Activated CD4-positive, alpha-beta T cell treated with anti-CD3 and anti-CD28 coated beads, Interleukin-2, amount 10 ng/mL, durations not matched to agents 24 days and 14 days (primary cell): ENCODE measurements at regions not wholly inside any gene's neighbourhood (a gene's known extent, or its start where the extent isn't known, plus 50 kb on each side); places are given as distances from the start of the nearest gene placed in this dataset.
"Not testable (repeated sequence)": the region's sequence is repeated elsewhere in the genome, so short reads cannot be mapped to it uniquely, and the experiment has no call there.

Experiments used
- DNase-seq: peaks from one replicate; pipeline ENCODE4 v3.0.0; 2022
- H3K27ac Mint-ChIP-seq: one replicate; pipeline ENCODE4 v1.8.0; 2022; ENCODE audit warnings: mild to moderate bottlenecking, mixed read lengths
- H3K27me3 Mint-ChIP-seq: one replicate; pipeline ENCODE4 v1.8.0; 2022; ENCODE audit warnings: mixed read lengths
- H3K36me3 Mint-ChIP-seq: one replicate; pipeline ENCODE4 v1.8.0; 2022; ENCODE audit warnings: low read depth, mild to moderate bottlenecking, mixed read lengths
- H3K4me1 Mint-ChIP-seq: one replicate; pipeline ENCODE4 v1.8.0; 2021; ENCODE audit warnings: mixed read lengths
- H3K4me3 Mint-ChIP-seq: one replicate; pipeline ENCODE4 v1.8.0; 2022; ENCODE audit warnings: mild to moderate bottlenecking, moderate library complexity, mixed read lengths
- H3K9me3 Mint-ChIP-seq: one replicate; pipeline ENCODE4 v1.8.0; 2021; ENCODE audit warnings: mixed read lengths
- intact Hi-C: fragments of 100-400 bp; cut with micrococcal nuclease; formaldehyde crosslinking; loops from one replicate; pipeline ENCODE4 v1.15.1; 2023

DNA sequence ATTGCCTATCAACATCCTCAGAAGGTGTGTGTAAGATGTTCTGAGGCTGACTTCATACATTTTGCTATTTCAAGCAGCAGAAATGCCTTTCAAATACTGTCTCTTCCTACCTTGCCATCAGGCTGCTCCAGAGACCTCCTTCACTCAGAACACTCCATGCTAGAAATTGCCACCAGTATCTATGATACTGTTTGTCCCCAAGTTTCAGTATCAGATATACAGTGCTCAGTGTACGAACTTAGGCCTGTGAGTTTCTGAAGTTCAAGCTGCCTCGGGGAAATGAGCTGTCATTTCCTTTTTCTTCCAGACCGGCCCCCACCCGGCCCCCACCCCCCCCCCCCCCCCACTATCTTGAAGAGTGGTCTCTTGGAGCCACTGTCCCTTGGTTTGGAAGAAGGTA, 373.4 kb upstream of the CHRM2 start:
- DNase-seq = no peak
- intact Hi-C loops = no loop called here
- Mint-ChIP-seq H3K27ac (no peak overlapping the region), H3K27me3 (no peaks in the 10 kb centered on the region), H3K36me3 (no peaks in the 10 kb centered on the region), H3K4me3 (no peak overlapping the region), H3K9me3 (peaks cover 11% of the 10 kb centered on the region), H3K4me1 (no peaks in the 10 kb centered on the region)

DNA sequence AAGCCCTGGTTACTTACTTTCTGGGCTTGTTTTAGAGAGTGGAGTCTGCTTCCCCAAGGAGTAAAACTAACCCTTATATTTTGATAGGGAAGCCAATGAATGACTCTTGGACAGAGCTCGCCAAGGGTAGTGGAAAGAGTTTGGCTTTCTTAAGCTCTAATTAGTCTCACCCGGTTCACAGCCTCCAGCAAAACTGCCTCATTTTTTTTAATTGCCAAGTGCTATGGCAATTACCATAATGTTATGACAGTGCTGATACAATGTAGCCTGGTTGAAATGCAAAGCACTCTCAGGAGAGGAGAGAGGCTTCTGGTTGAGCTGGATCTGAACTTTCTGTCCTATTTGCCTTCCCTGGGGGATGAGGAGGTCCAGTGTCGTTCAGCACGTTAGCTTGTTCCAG, 376.1 kb upstream of the CHRM2 start:
- H3K27me3 Mint-ChIP-seq = no peaks in the 10 kb centered on the region
- intact Hi-C loops = no loop called here
- no peaks in the 10 kb centered on the region for H3K4me1 Mint-ChIP-seq
- no peak overlapping the region for H3K4me3 Mint-ChIP-seq
- DNase-seq = no peak
- no peak overlapping the region for H3K27ac Mint-ChIP-seq
- peaks cover 11% of the 10 kb centered on the region for H3K9me3 Mint-ChIP-seq
- no peaks in the 10 kb centered on the region for H3K36me3 Mint-ChIP-seq

- Mint-ChIP-seq H3K27me3 (no peaks in the 10 kb centered on the region), H3K4me3 (no peak overlapping the region), H3K4me1 (no peaks in the 10 kb centered on the region), H3K36me3 (no peaks in the 10 kb centered on the region), H3K27ac (no peak overlapping the region), H3K9me3 (peaks cover 11% of the 10 kb centered on the region)
- intact Hi-C loops = no loop called here
- no peak for DNase-seq
Measured at GRCh38 chr7:136489808-136490207, 378.6 kb upstream of the CHRM2 start.

- H3K27me3 Mint-ChIP-seq = no peaks in the 10 kb centered on the region
- H3K4me1 Mint-ChIP-seq = no peaks in the 10 kb centered on the region
- DNase-seq = no peak
- H3K9me3 Mint-ChIP-seq = peaks cover 7% of the 10 kb centered on the region
- H3K4me3 Mint-ChIP-seq = no peak overlapping the region
- H3K27ac Mint-ChIP-seq = no peak overlapping the region
- intact Hi-C loops = no loop called here
- H3K36me3 Mint-ChIP-seq = no peaks in the 10 kb centered on the region
Measured at GRCh38 chr7:136480901-136481300, 387.6 kb upstream of the CHRM2 start.

DNA sequence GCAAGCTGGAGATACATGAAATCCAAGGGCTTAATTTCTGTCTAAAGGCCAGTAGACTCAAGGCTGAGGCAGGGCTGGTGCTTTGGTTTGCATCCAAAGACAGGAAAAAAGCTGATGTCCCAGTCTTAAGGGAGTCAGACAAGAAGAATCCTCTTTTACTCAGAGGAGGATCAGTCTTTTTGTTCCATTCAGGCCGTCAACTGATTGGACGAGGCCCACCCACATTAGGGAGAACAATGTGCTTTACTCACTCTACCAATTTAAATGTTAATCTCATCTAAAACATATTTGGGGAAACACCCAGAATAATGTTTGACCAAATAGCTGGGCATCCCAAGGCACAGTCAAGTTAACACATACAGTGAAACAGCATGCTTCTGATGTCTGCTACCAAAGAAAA, 388.5 kb upstream of the CHRM2 start:
- DNase-seq = no peak
- intact Hi-C loops = no loop called here
- Mint-ChIP-seq H3K36me3 (no peaks in the 10 kb centered on the region), H3K4me1 (no peaks in the 10 kb centered on the region), H3K9me3 (peaks cover 10% of the 10 kb centered on the region), H3K4me3 (no peak overlapping the region), H3K27me3 (no peaks in the 10 kb centered on the region), H3K27ac (no peak overlapping the region)

DNA sequence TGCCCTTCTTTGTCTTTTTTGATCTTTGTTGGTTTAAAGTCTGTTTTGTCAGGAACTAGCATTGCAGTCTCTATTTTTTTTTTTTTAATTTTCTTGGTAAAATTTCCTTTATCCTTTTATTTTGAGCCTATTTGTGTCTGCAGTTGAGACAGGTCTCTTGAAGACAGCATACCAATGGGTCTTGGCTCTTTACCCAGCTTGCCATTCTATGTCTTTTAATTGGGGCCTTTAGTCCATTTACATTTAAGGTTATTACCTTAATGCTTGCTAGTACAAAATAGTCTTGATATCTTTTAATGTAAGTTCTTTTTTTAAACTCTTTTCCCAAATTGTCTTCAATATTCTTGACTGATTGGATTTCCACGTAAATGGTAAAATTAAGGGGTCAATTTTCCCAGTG, 398.3 kb upstream of the CHRM2 start:
- DNase-seq = no peak
- Mint-ChIP-seq H3K27me3 (no peaks in the 10 kb centered on the region), H3K4me1 (no peaks in the 10 kb centered on the region), H3K4me3 (no peak overlapping the region), H3K36me3 (no peaks in the 10 kb centered on the region), H3K27ac (no peak overlapping the region), H3K9me3 (peaks cover 15% of the 10 kb centered on the region)
- intact Hi-C loops = no loop called here

- H3K4me1 Mint-ChIP-seq = no peaks in the 10 kb centered on the region
- no peak overlapping the region for H3K4me3 Mint-ChIP-seq
- no peaks in the 10 kb centered on the region for H3K36me3 Mint-ChIP-seq
- H3K27ac Mint-ChIP-seq = no peak overlapping the region
- no peak for DNase-seq
- peaks cover 9% of the 10 kb centered on the region for H3K9me3 Mint-ChIP-seq
- H3K27me3 Mint-ChIP-seq = no peaks in the 10 kb centered on the region
- intact Hi-C loops = no loop called here
Measured at GRCh38 chr7:136452949-136453348, 415.5 kb upstream of the CHRM2 start.

DNA sequence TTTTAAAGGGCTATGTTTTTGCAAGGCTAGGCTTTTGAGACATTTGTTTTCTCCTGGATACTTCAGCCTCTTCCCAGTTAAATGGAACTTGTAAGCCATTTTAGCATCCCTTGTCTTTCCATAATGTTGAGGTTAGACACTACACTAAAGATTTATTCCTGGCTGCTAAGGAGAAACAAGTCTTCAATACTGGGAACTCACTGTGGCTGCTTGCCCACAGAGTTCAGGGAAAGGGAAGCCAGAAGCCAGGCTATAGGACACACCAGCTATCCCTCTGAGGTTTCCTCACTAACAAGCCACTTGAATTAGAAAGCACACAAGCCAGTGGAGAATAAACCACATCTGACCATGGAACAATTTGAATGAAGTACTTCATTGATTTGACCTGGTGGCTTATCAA, 421.7 kb upstream of the CHRM2 start:
- intact Hi-C loops = no loop called here
- H3K36me3 Mint-ChIP-seq = no peaks in the 10 kb centered on the region
- H3K4me1 Mint-ChIP-seq = no peaks in the 10 kb centered on the region
- H3K9me3 Mint-ChIP-seq = peaks cover 8% of the 10 kb centered on the region
- no peaks in the 10 kb centered on the region for H3K27me3 Mint-ChIP-seq
- H3K4me3 Mint-ChIP-seq = no peak overlapping the region
- H3K27ac Mint-ChIP-seq = no peak overlapping the region
- DNase-seq = no peak

GRCh38 chr7:136441835-136442234, 426.6 kb upstream of the CHRM2 start:
- Mint-ChIP-seq H3K27ac (no peak overlapping the region), H3K4me1 (no peaks in the 10 kb centered on the region), H3K27me3 (no peaks in the 10 kb centered on the region)

GRCh38 chr7:136431736-136432135, 436.7 kb upstream of the CHRM2 start:
- DNase-seq, H3K4me1 Mint-ChIP-seq, intact Hi-C loops, H3K4me3 Mint-ChIP-seq, H3K27me3 Mint-ChIP-seq, H3K27ac Mint-ChIP-seq, H3K9me3 Mint-ChIP-seq, H3K36me3 Mint-ChIP-seq: not testable (repeated sequence)

More at GRCh38 chr7:136441835-136442234, 426.6 kb upstream of the CHRM2 start:
- intact Hi-C loops = no loop called here
- Mint-ChIP-seq H3K9me3 (peaks cover 15% of the 10 kb centered on the region), H3K4me3 (no peak overlapping the region), H3K36me3 (no peaks in the 10 kb centered on the region)
- DNase-seq = no peak

DNA sequence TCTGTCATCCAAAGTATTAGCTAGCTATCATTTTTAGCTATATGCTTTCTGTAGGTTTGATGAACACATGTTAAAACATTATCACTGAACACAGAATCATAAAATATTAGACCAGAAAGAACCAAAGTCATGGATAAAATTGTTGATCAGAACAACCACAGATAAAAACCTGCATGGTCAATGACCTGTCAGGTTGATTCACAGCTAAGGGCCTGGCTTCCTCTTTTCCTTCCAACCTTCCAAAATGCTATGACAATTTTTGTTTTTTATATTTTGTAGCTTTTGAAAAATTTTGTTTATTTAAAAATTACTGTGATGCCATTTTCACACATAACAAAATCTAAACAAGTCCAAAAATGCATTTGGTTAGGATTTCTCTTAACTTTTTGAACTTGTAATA, 444.4 kb upstream of the CHRM2 start:
- intact Hi-C loops = no loop called here
- H3K36me3 Mint-ChIP-seq = no peaks in the 10 kb centered on the region
- H3K9me3 Mint-ChIP-seq = peaks cover 8% of the 10 kb centered on the region
- H3K27ac Mint-ChIP-seq = no peak overlapping the region
- no peak for DNase-seq
- H3K4me1 Mint-ChIP-seq = no peaks in the 10 kb centered on the region
- H3K4me3 Mint-ChIP-seq = no peak overlapping the region
- no peaks in the 10 kb centered on the region for H3K27me3 Mint-ChIP-seq

- H3K36me3 Mint-ChIP-seq, H3K9me3 Mint-ChIP-seq, H3K4me3 Mint-ChIP-seq, H3K27ac Mint-ChIP-seq, H3K27me3 Mint-ChIP-seq, DNase-seq, H3K4me1 Mint-ChIP-seq, intact Hi-C loops: not testable (repeated sequence)
Measured at GRCh38 chr7:136419740-136420139, 442.6 kb upstream of the MTPN start.

- H3K27ac Mint-ChIP-seq = no peak overlapping the region
- intact Hi-C loops = no loop called here
- no peak overlapping the region for H3K4me3 Mint-ChIP-seq
- DNase-seq = no peak
- H3K4me1 Mint-ChIP-seq = no peaks in the 10 kb centered on the region
- H3K27me3 Mint-ChIP-seq = no peaks in the 10 kb centered on the region
- H3K9me3 Mint-ChIP-seq = no peaks in the 10 kb centered on the region
- H3K36me3 Mint-ChIP-seq = no peaks in the 10 kb centered on the region
Measured at GRCh38 chr7:136412952-136413351, 435.8 kb upstream of the MTPN start.

GRCh38 chr7:136405931-136406777, 429.0 kb upstream of the MTPN start:
- H3K4me1 Mint-ChIP-seq = peaks cover 2% of the 10 kb centered on the region
- no peaks in the 10 kb centered on the region for H3K36me3 Mint-ChIP-seq
- H3K27me3 Mint-ChIP-seq = no peaks in the 10 kb centered on the region
- peak; percentile 70 for DNase-seq
- no peak overlapping the region for H3K4me3 Mint-ChIP-seq
- intact Hi-C loops = loop anchor here (10.0 kb wide), 2 partner anchors 601 to 1049 kb away; no protein-coding TSS in a partner anchor
- H3K9me3 Mint-ChIP-seq = no peaks in the 10 kb centered on the region
- H3K27ac Mint-ChIP-seq = no peak overlapping the region

- peaks cover 2% of the 10 kb centered on the region for H3K4me1 Mint-ChIP-seq
Measured at GRCh38 chr7:136403591-136403990, 426.4 kb upstream of the MTPN start.

More at GRCh38 chr7:136403591-136403990, 426.4 kb upstream of the MTPN start:
- intact Hi-C loops = loop anchor here (10.0 kb wide), 2 partner anchors 599 to 1051 kb away; no protein-coding TSS in a partner anchor
- no peak for DNase-seq
- Mint-ChIP-seq H3K27ac (no peak overlapping the region), H3K27me3 (no peaks in the 10 kb centered on the region), H3K4me3 (no peak overlapping the region), H3K36me3 (no peaks in the 10 kb centered on the region), H3K9me3 (no peaks in the 10 kb centered on the region)
